DOHH2 (cell line): ENCODE measurements at regions not wholly inside any gene's neighbourhood (a gene's known extent, or its start where the extent isn't known, plus 50 kb on each side); places are given as distances from the start of the nearest gene placed in this dataset.

Source experiments
- EZH2phosphoT487 ChIP-seq: fragments of 200-600 bp; sonication (generic); IDR thresholded peaks from 2 replicates; pipeline ENCODE4 v1.6.1; 2017; ENCODE audit warnings: borderline replicate concordance, mild to moderate bottlenecking, antibody characterized with exemption, low read length, moderate library complexity, mixed read lengths
- TF ChIP-seq, protein P1 (sequence below): fragments of 200-600 bp; sonication (generic); IDR thresholded peaks from one replicate; pipeline ENCODE4 v1.5.1; 2014; ENCODE audit warnings: antibody characterized with exemption, mild to moderate bottlenecking, low read depth, low read length; ENCODE audit not compliant: poor library complexity, severe bottlenecking

DNA sequence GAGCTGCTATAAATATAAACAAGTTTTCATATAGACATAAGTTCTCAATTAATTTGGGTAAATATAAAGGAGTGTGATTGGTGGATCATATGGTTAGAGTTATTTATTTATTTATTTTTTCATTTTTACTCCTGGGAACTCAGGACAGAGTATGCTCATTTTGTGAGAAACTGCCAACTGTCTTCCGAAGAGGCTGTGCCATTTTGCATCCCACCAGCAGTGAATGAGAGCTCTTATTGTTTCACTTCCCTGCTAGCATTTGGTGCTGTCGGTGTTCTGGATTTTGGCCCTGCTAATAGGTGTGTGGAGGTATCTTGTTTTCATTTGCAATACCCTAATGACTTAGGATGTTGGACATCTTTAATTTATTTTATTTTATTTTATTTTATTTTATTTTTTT lies 50.4 kb upstream of the XPO1 start:
- TF ChIP-seq, protein P1, sequence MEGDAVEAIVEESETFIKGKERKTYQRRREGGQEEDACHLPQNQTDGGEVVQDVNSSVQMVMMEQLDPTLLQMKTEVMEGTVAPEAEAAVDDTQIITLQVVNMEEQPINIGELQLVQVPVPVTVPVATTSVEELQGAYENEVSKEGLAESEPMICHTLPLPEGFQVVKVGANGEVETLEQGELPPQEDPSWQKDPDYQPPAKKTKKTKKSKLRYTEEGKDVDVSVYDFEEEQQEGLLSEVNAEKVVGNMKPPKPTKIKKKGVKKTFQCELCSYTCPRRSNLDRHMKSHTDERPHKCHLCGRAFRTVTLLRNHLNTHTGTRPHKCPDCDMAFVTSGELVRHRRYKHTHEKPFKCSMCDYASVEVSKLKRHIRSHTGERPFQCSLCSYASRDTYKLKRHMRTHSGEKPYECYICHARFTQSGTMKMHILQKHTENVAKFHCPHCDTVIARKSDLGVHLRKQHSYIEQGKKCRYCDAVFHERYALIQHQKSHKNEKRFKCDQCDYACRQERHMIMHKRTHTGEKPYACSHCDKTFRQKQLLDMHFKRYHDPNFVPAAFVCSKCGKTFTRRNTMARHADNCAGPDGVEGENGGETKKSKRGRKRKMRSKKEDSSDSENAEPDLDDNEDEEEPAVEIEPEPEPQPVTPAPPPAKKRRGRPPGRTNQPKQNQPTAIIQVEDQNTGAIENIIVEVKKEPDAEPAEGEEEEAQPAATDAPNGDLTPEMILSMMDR, result no peak
- TF ChIP-seq EZH2phosphoT487, result no peak
